GM10248 (cell line): ENCODE measurements at regions not wholly inside any gene's neighbourhood (a gene's known extent, or its start where the extent isn't known, plus 50 kb on each side); places are given as distances from the start of the nearest gene placed in this dataset.

Source experiments
- CTCF ChIA-PET: fragments of 300-600 bp; sonication (Branson Sonifier 250); formaldehyde crosslinking; extraction: SDS; loops from one replicate; lab custom pipeline; 2021; ENCODE audit warnings: antibody characterized with exemption; lab: Yijun Ruan, JAX
- POLR2A ChIA-PET: fragments of 350-650 bp; sonication (Branson Sonifier 250); formaldehyde crosslinking; extraction: SDS; loops from one replicate; lab custom pipeline; 2020; ENCODE audit warnings: antibody characterized with exemption; lab: Yijun Ruan, JAX
- DNase-seq: peaks from one replicate; pipeline ENCODE4 v3.0.0; 2012; ENCODE audit errors: extremely low spot score
- CTCF ChIP-seq: IDR thresholded peaks from 2 replicates; pipeline ENCODE4 v1.5.1; 2012; ENCODE audit warnings: mild to moderate bottlenecking, low read depth; ENCODE audit errors: extremely low read depth, missing control alignments, control extremely low read depth

- CTCF ChIA-PET: interaction anchor here (1.2 kb wide), 1 partner anchor 11 kb away, joined by 4 read pairs; no protein-coding TSS in a partner anchor
- POLR2A ChIA-PET: no interaction called here
- no peak for DNase-seq
- TF ChIP-seq CTCF: no peak
Measured at GRCh38 chr12:105736498-105736897, 402.3 kb downstream of the NUAK1 start.

GRCh38 chr12:105738051-105738450 is 400.7 kb downstream of the NUAK1 start:
- DNase-seq: no peak
- ChIA-PET POLR2A (no interaction called here), CTCF (no interaction called here)
- no peak for TF ChIP-seq CTCF

- ChIA-PET CTCF (no interaction called here), POLR2A (no interaction called here)
- no peak for DNase-seq
- TF ChIP-seq CTCF: no peak
Measured at GRCh38 chr12:105740369-105740768, 398.4 kb downstream of the NUAK1 start.

GRCh38 chr12:105740970-105741725 is 397.6 kb downstream of the NUAK1 start:
- DNase-seq: no peak
- ChIA-PET POLR2A (no interaction called here), CTCF (no interaction called here)
- TF ChIP-seq CTCF: no peak

GRCh38 chr12:105741786-105742566 is 396.8 kb downstream of the NUAK1 start:
- TF ChIP-seq CTCF: no peak
- CTCF ChIA-PET: no interaction called here
- POLR2A ChIA-PET: no interaction called here
- DNase-seq: no peak

GRCh38 chr12:105742567-105742874 is 396.2 kb downstream of the NUAK1 start:
- no peak for TF ChIP-seq CTCF
- POLR2A ChIA-PET: no interaction called here
- CTCF ChIA-PET: no interaction called here
- DNase-seq: no peak
